Natural killer cell (primary cell): ENCODE measurements at regions not wholly inside any gene's neighbourhood (a gene's known extent, or its start where the extent isn't known, plus 50 kb on each side); places are given as distances from the start of the nearest gene placed in this dataset.

ENCODE experiments used
- ATAC-seq, 3 donors: fragments of 150-1000 bp in 2 of 3; fragments of 200-7000 bp in 1 of 3; cut with Tn5 transposase; 1 replicate in 1 of 3; 2 replicates in 2 of 3; pipeline ENCODE4 v1.10.0; 2021; ENCODE audit warnings: mild to moderate bottlenecking in 2 of 3, moderate library complexity in 2 of 3
- DNase-seq, 2 donors: peaks; one replicate each; pipeline versions ENCODE4 v3.0.0 to v3.0.0-alpha.2; 2013 to 2021; ENCODE audit warnings: mixed read lengths in 1 of 2
- H3K27ac ChIP-seq: one replicate; pipeline ENCODE4 v1.5.1; 2013; ENCODE audit warnings: mild to moderate bottlenecking, low read length
- H3K27me3 ChIP-seq: one replicate; pipeline ENCODE4 v1.6.1; 2013; ENCODE audit warnings: low read length; ENCODE audit not compliant: control insufficient read depth, insufficient read depth
- H3K36me3 ChIP-seq: one replicate; pipeline ENCODE4 v1.6.1; 2013; ENCODE audit warnings: low read length; ENCODE audit not compliant: control insufficient read depth, insufficient read depth
- H3K4me1 ChIP-seq: one replicate; pipeline ENCODE4 v1.6.1; 2013; ENCODE audit warnings: low read length; ENCODE audit not compliant: control insufficient read depth, insufficient read depth
- H3K4me3 ChIP-seq: one replicate; pipeline ENCODE4 v1.5.1; 2013; ENCODE audit warnings: low read length
- H3K9me3 ChIP-seq: one replicate; pipeline ENCODE4 v1.6.1; 2013; ENCODE audit warnings: low read length; ENCODE audit not compliant: control insufficient read depth, insufficient read depth
- H3K27ac Mint-ChIP-seq, 2 donors: one replicate each; pipeline ENCODE4 v1.8.0; 2022; ENCODE audit warnings: mild to moderate bottlenecking in 2 of 2, mixed read lengths in 2 of 2, moderate library complexity in 1 of 2
- H3K27me3 Mint-ChIP-seq, 2 donors: one replicate each; pipeline ENCODE4 v1.8.0; 2022; ENCODE audit warnings: low read depth in 2 of 2, mixed read lengths in 2 of 2
- H3K36me3 Mint-ChIP-seq: one replicate; pipeline ENCODE4 v1.8.0; 2022; ENCODE audit warnings: mixed read lengths
- H3K4me1 Mint-ChIP-seq, 2 donors: one replicate each; pipeline ENCODE4 v1.8.0; 2022; ENCODE audit warnings: mixed read lengths in 2 of 2
- H3K4me3 Mint-ChIP-seq: one replicate; pipeline ENCODE4 v1.8.0; 2022; ENCODE audit warnings: mild to moderate bottlenecking, moderate library complexity, mixed read lengths
- H3K9me3 Mint-ChIP-seq, 2 donors: one replicate each; pipeline ENCODE4 v1.8.0; 2022; ENCODE audit warnings: mixed read lengths in 2 of 2
- WGBS: methylation state at CpG from one replicate; pipeline ENCODE4 v1.1.7; 2013; ENCODE audit warnings: missing lambda C conversion rate; ENCODE audit not compliant: insufficient coverage; 5-methylcytosine and 5-hydroxymethylcytosine counted together
- intact Hi-C: fragments of 100-400 bp; cut with micrococcal nuclease; formaldehyde crosslinking; loops from one replicate; pipeline ENCODE4 v1.14.2; 2022
- TF ChIP-seq, protein P1 (sequence below): fragments of 200-600 bp; IDR thresholded peaks from one replicate; pipeline ENCODE4 v1.8.0; 2022; ENCODE audit warnings: antibody characterized with exemption

DNA sequence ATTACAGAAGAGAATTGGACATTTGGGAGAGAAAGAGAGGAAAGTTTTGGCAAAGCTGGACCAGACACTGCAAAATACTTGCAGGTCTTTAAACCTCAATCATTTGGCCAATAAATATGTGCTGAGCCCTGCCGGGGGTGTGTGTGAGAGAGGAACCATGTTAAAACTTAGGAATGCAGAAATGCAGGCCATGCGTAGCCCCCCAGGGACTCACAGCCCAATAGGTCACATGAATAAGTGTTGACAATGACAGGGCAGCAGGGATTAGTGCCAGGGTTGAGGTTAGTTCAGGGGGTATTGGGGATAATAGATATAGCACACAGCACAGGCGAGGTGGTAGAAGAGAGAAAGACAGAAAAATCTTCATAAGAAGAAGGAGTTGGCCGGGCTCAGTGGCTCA, 113.3 kb upstream of the ADAMTS18 start:
- no peak for ATAC-seq
- no peak overlapping the region for H3K27ac ChIP-seq
- H3K9me3 Mint-ChIP-seq = no peaks in the 10 kb centered on the region
- no peak for DNase-seq
- intact Hi-C loops = no loop called here
- no peak overlapping the region for H3K27ac Mint-ChIP-seq
- H3K27me3 Mint-ChIP-seq = peaks cover 0 to 12% of the 10 kb centered on the region in 2 donors
- 90% methylated on average over 4 of the region's 4 CpGs for WGBS
- H3K4me1 ChIP-seq = no peaks in the 10 kb centered on the region
- no peak overlapping the region for H3K4me3 Mint-ChIP-seq
- H3K27me3 ChIP-seq = no peaks in the 10 kb centered on the region
- H3K9me3 ChIP-seq = no peaks in the 10 kb centered on the region
- no peak overlapping the region for H3K4me3 ChIP-seq
- no peaks in the 10 kb centered on the region for H3K36me3 Mint-ChIP-seq
- H3K36me3 ChIP-seq = no peaks in the 10 kb centered on the region
- TF ChIP-seq, protein P1, sequence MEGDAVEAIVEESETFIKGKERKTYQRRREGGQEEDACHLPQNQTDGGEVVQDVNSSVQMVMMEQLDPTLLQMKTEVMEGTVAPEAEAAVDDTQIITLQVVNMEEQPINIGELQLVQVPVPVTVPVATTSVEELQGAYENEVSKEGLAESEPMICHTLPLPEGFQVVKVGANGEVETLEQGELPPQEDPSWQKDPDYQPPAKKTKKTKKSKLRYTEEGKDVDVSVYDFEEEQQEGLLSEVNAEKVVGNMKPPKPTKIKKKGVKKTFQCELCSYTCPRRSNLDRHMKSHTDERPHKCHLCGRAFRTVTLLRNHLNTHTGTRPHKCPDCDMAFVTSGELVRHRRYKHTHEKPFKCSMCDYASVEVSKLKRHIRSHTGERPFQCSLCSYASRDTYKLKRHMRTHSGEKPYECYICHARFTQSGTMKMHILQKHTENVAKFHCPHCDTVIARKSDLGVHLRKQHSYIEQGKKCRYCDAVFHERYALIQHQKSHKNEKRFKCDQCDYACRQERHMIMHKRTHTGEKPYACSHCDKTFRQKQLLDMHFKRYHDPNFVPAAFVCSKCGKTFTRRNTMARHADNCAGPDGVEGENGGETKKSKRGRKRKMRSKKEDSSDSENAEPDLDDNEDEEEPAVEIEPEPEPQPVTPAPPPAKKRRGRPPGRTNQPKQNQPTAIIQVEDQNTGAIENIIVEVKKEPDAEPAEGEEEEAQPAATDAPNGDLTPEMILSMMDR = no peak
- no peaks in the 10 kb centered on the region for H3K4me1 Mint-ChIP-seq

DNA sequence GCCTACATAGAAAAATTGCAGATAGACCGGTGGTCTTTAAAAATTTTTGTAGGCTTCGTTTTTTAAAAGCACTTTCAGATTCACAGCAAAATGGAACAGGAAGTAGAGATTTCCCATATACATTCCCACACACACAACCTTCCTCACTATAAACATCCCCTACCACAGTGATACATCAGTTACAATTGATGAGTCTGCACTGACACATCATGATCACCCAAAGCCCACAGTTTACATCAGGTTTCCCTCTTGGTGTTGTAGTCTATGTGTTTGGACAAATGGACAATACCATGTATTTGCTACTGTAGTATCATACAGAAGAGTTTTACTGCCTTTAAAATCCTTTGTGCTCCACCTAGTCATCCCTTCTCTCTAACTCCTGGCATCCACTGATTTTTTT, 113.9 kb upstream of the ADAMTS18 start:
- intact Hi-C loops = no loop called here
- Histone ChIP-seq H3K36me3 (no peaks in the 10 kb centered on the region), H3K4me1 (no peaks in the 10 kb centered on the region), H3K27ac (no peak overlapping the region), H3K27me3 (no peaks in the 10 kb centered on the region), H3K4me3 (no peak overlapping the region), H3K9me3 (no peaks in the 10 kb centered on the region)
- Mint-ChIP-seq H3K9me3 (no peaks in the 10 kb centered on the region), H3K4me3 (no peak overlapping the region), H3K36me3 (no peaks in the 10 kb centered on the region), H3K27ac (no peak overlapping the region), H3K4me1 (no peaks in the 10 kb centered on the region), H3K27me3 (peaks cover 0 to 10% of the 10 kb centered on the region in 2 donors)
- ATAC-seq (no peak), DNase-seq (no peak)
- 85% methylated on average over 2 of the region's 2 CpGs for WGBS
- TF ChIP-seq, protein P1 = no peak

DNA sequence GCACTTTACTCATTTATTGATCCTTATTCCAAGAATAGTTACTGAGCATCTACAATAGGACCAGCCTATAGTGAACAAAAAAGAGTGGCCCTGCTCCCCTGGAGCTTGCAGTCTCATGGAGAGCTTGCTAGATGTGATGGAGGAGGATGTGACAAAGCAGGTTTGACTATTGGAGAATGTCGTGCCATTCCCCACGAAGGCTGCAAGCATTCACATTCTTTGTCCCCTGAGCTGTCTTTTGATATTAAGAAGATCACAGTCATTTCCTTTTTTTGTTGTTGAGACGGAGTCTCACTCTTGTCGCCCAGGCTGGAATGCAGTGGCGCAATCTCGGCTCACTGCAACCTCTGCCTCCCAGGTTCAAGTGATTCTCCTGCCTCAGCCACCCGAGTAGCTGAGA, 115.0 kb upstream of the ADAMTS18 start:
- TF ChIP-seq, protein P1 = no peak

DNA sequence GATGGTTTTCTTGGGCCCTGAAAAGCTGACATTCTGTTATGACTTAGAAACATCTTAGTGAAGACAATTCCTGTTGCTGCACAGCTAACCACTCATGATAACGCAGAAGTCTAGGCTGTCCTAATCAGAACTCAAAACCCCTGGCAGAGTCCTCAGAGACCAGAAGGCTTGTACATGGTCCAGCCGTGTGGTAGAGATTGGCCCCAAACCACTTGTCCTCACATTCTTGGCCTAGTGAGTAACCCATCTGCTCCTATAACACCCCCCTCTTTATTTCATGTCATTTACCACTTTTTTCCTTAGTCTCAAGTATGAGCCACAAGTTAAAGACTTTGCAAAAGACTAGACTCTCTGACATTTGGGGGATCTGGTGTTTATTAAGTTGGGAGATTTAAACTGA, 116.5 kb upstream of the ADAMTS18 start:
- H3K9me3 ChIP-seq = no peaks in the 10 kb centered on the region
- no peaks in the 10 kb centered on the region for H3K36me3 Mint-ChIP-seq
- DNase-seq (no peak), ATAC-seq (no peak)
- intact Hi-C loops = no loop called here
- no peak overlapping the region for H3K4me3 Mint-ChIP-seq
- H3K27me3 Mint-ChIP-seq = peaks cover 18 to 20% of the 10 kb centered on the region in 2 donors
- TF ChIP-seq, protein P1 = no peak
- no peaks in the 10 kb centered on the region for H3K4me1 Mint-ChIP-seq
- H3K4me3 ChIP-seq = no peak overlapping the region
- H3K27me3 ChIP-seq = no peaks in the 10 kb centered on the region
- no peak overlapping the region for H3K27ac Mint-ChIP-seq
- no peaks in the 10 kb centered on the region for H3K9me3 Mint-ChIP-seq
- WGBS = 78% methylated on average over 2 of the region's 2 CpGs
- H3K4me1 ChIP-seq = no peaks in the 10 kb centered on the region
- H3K27ac ChIP-seq = no peak overlapping the region
- no peaks in the 10 kb centered on the region for H3K36me3 ChIP-seq

More for the DNA sequence above, 115.0 kb upstream of the ADAMTS18 start:
- peaks cover 5 to 11% of the 10 kb centered on the region in 2 donors for H3K27me3 Mint-ChIP-seq
- ATAC-seq (no peak), DNase-seq (no peak)
- no peaks in the 10 kb centered on the region for H3K4me1 Mint-ChIP-seq
- Histone ChIP-seq H3K9me3 (no peaks in the 10 kb centered on the region), H3K27me3 (no peaks in the 10 kb centered on the region), H3K36me3 (no peaks in the 10 kb centered on the region), H3K4me3 (no peak overlapping the region), H3K27ac (no peak overlapping the region), H3K4me1 (no peaks in the 10 kb centered on the region)
- 83% methylated on average over 7 of the region's 7 CpGs for WGBS
- H3K36me3 Mint-ChIP-seq = no peaks in the 10 kb centered on the region
- H3K27ac Mint-ChIP-seq = no peak overlapping the region
- no peaks in the 10 kb centered on the region for H3K9me3 Mint-ChIP-seq
- intact Hi-C loops = no loop called here
- no peak overlapping the region for H3K4me3 Mint-ChIP-seq
